22Rv1 (cell line): ENCODE measurements at regions not wholly inside any gene's neighbourhood (a gene's known extent, or its start where the extent isn't known, plus 50 kb on each side); places are given as distances from the start of the nearest gene placed in this dataset.

ENCODE experiments used
- H3K27ac ChIP-seq: fragments of 450-650 bp; 2 replicates; pipeline ENCODE4 v1.5.1; 2017
- ZFX ChIP-seq: fragments of 450-650 bp; IDR thresholded peaks from 2 replicates; pipeline ENCODE4 v1.6.1; 2017; ENCODE audit warnings: antibody characterized with exemption, borderline replicate concordance
- TF ChIP-seq, protein P1 (sequence below): fragments of 450-650 bp; IDR thresholded peaks from 2 replicates; pipeline ENCODE4 v1.5.1; 2017; ENCODE audit warnings: mild to moderate bottlenecking

DNA sequence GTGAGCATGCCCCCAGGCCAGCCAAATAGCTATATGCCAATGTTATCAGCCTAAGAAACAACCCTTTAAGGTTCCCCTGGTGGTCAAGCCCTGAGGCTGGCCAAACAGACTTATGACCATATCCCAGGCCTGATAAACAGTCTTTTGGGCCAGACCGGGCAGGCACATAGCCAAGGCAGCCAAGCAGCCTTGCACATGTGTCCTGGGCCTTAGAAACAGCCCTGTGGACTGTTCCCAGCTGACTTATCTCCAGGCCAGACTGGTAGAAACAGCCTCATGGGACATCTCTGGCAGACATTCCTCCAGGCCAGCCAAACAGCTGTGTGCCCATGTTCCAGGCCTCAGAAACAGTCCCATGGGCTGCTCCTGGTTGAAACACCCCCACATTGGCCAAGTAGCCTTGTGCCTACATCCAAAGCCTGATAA, 295.0 kb upstream of the MGAT4C start:
- TF ChIP-seq ZFX, result no peak
- TF ChIP-seq, protein P1, sequence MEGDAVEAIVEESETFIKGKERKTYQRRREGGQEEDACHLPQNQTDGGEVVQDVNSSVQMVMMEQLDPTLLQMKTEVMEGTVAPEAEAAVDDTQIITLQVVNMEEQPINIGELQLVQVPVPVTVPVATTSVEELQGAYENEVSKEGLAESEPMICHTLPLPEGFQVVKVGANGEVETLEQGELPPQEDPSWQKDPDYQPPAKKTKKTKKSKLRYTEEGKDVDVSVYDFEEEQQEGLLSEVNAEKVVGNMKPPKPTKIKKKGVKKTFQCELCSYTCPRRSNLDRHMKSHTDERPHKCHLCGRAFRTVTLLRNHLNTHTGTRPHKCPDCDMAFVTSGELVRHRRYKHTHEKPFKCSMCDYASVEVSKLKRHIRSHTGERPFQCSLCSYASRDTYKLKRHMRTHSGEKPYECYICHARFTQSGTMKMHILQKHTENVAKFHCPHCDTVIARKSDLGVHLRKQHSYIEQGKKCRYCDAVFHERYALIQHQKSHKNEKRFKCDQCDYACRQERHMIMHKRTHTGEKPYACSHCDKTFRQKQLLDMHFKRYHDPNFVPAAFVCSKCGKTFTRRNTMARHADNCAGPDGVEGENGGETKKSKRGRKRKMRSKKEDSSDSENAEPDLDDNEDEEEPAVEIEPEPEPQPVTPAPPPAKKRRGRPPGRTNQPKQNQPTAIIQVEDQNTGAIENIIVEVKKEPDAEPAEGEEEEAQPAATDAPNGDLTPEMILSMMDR, result no peak
- H3K27ac ChIP-seq, result no peak overlapping the region

GRCh38 chr12:86550218-86551145, 294.3 kb upstream of the MGAT4C start:
- TF ChIP-seq, protein P1, result no peak
- no peak for TF ChIP-seq ZFX
- no peak overlapping the region for H3K27ac ChIP-seq

DNA sequence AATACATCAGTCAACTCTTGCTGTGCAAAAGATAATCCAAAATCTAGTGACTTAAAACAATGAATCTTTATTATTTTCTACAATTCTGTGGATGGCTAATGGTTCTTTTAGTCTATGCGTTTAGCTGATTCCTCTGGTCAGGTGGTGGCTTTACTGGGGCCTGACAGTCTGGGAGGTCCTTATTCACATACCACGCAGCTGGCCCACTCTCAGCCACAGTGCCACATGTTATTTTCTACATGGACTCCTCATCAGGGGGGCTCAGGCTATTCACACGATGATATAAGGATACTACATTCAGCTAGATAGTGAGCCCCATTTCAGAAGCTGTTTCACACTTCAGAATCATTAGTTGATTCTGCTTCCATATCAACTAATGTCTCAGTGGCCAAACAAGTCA, 287.5 kb upstream of the MGAT4C start:
- TF ChIP-seq, protein P1, result no peak
- no peak for TF ChIP-seq ZFX
- no peak overlapping the region for H3K27ac ChIP-seq

DNA sequence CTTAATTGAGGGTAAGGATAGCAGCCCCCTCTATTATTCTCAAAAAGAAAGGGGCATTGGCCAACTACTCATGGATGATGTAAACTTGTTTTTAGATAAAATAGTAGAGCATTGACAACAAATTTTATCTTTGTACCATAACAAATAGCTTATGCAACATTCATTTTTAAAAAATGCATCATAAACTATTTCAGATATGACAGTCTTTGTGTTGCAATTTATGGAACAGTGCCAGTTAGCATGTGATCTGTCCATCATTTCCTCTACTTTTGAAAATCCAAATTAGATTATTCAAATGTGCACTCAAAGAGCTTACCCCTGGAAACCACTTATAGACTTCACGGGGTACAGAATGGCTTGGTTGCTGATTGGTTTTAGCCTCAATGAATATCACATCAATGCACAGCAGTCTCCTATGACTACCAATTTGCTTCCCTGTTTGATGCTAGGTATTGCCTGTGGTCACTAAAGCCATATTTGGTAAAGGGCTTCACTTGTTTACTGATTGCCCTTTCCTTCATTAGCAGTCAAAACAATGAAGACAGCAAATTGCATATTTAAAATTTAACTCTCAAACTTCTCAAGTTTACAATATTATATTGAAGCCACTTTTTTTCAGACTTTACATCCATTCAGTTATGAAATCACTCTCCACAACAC, 274.9 kb upstream of the MGAT4C start:
- TF ChIP-seq ZFX, result no peak
- TF ChIP-seq, protein P1, result no peak
- H3K27ac ChIP-seq, result no peak overlapping the region

DNA sequence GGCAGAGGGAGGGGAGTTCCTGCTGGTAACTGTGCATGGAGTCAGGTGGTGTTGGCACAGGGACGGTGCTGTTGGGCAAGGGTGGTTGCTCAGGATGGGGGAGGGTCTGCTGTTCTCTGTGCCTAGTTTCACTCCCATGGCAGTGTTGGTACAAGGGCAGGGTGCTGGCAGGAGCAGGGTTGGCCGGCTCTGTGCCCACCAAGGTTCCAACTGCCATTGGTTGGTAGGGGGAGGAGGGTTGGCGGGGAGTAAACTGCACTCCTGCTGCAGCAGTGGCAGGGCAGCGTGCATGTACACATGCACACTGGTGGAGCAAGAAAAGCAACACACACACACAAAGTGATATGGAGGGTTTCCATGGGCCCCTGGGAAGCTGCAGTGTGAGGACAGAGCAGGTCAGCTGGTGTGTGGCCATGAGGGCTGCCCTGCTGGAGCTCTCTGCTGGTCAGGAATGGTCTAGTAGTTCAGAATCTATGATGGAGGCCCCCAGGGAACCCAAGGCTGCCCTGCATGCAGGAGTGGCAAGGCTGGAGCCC, 269.9 kb upstream of the MGAT4C start:
- H3K27ac ChIP-seq, result no peak overlapping the region
- TF ChIP-seq, protein P1, result no peak
- TF ChIP-seq ZFX, result no peak

GRCh38 chr12:86523844-86524243, 267.7 kb upstream of the MGAT4C start:
- no peak overlapping the region for H3K27ac ChIP-seq
- TF ChIP-seq, protein P1, result no peak
- TF ChIP-seq ZFX, result no peak
